Medulla oblongata (tissue), 1 donor: ENCODE measurements at regions not wholly inside any gene's neighbourhood (a gene's known extent, or its start where the extent isn't known, plus 50 kb on each side); places are given as distances from the start of the nearest gene placed in this dataset.

Experiments
- DNase-seq: peaks from one replicate; pipeline ENCODE4 v3.0.0-alpha.2; 2015; ENCODE audit errors: extremely low spot score

GRCh38 chr18:11553098-11553940 is 56.1 kb upstream of the SLC35G4 start:
- peak; percentile 71 for DNase-seq

DNA sequence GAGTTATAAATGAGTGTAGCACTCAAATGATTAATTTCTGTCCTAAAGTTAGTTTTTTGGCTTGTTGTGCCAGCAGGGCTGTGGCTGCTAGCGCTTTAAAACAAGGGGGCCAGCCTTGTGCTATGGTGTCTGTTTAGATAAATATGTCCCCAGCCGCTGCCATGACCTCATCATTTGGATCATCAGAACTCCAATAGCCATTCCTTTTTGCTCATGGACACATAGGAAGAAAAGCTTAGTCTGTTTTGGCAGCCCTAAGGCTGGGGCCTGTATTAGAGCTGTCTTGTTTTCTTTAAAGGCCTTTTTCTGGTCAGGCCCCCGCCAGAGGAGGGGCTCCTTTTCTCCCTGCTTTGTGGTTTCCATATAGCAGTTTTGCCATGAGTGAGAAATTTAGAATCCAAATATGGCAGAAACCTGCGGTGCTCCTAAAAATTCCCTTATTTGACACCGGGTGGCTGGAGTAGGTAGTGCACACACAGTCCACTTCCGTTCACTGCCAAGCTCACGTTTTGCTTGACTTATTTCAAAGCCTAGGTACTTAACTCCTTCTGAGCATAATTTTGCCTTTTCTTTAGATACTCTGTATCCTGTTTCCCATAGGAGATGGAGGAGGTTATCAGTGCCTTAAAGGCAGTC is 60.4 kb upstream of the SLC35G4 start:
- no peak for DNase-seq

- DNase-seq, result no peak
Measured at GRCh38 chr18:11548396-11548795, 61.0 kb upstream of the SLC35G4 start.

- DNase-seq, result no peak
Measured at GRCh38 chr18:11544060-11544633, 65.2 kb upstream of the SLC35G4 start.

- DNase-seq, result no peak
Measured at GRCh38 chr18:11541179-11541578, 68.2 kb upstream of the SLC35G4 start.

- no peak for DNase-seq
Measured at GRCh38 chr18:11533942-11534496, 75.4 kb upstream of the SLC35G4 start.

DNA sequence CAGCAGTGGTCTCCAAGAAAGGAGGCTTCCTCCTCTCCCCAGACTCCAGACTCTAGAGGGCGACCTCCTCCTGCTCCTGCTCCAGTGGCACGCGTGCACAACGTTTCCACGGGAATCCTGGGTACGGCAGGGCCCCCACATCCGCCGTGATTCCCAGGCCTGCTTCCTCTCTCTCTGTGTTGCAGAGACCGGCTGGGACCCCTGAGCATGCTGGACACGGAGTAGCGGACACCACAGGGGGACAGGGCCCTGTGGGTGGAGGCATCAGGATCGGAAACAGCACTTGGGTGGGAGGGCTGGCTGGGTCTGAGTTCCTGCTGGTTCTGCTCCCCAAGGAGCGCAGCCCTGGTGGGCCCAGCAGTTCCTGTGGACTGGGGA is 75.9 kb upstream of the SLC35G4 start:
- no peak for DNase-seq

DNA sequence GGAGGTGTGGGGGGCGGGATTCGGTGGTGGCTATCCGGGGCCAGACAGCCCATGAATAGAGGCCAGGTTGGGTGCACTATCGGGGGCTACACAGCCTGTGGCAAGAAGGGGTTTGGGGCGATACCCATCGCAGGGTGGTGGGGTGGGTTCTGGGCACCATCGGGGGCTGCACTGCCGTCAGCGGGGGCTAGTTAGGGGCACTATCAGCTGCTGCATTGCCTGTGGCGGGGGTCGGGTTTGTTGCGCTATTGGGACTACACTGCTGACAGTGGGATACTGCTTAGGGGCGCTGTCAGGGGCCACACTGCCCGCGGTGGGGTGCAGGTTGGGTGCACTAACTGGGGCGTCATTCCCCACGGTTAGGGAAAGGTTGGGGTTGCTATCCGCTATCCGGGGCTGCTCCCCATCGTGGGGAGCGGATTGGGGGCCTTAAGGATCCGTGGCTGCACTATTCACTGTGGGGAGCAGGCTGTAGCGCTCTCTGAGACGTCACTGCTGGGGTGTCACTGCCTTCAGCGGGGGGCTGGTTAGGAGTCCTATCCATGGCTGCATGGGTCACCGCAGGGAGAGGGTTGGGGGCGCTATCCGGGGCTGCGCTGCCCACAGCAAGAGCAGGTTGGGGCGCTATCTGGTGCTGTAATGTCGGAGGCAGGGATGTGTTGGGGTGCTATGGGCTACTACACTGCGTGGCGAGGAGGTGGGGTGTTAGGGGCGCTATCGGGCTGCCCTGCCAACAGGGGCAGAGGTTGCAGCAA is 76.5 kb upstream of the SLC35G4 start:
- no peak for DNase-seq

GRCh38 chr18:11529081-11529480 is 80.3 kb upstream of the SLC35G4 start:
- no peak for DNase-seq

DNA sequence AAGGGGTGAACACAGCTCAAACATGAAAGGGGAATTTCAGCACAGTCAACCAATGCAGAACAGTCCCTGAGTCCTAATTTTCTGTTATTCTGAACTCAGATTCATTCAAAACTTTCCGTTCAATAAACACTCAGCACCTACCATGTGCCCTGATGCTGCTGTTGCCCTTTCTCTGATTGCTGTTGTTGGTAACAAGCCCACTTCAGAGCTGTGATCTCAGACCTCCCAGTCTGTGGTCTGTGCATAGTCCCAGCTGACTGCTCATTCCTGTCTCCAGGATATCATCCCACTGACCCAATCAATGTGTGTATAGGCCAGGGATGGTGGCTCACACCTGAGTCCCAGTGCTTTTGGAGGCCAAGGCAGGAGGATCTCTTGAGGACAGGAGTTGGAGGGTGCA is 82.7 kb upstream of the SLC35G4 start:
- no peak for DNase-seq

- no peak for DNase-seq
Measured at GRCh38 chr18:11523804-11524203, 85.6 kb upstream of the SLC35G4 start.

- DNase-seq, result no peak
Measured at GRCh38 chr18:11522992-11523391, 86.4 kb upstream of the SLC35G4 start.

GRCh38 chr18:11521853-11522252 is 87.5 kb upstream of the SLC35G4 start:
- no peak for DNase-seq

DNA sequence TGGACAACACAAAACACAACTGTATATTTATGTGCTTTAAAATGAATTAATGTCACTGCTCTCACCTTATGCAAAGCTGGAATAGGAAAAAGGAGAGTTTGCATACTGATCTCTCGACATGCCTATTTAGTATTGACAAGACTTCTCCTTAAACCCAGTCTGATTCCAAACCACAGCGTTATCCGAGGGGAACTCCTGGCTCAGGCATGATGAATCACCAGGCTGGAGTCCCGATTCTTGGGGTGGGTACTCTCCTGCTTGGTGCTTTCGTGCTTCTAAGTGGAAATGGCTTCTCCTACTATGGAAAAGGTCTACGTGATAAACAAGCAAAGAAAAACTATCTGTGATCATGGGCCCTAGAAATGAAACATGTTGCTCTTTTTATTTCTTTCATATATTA is 88.9 kb upstream of the SLC35G4 start:
- no peak for DNase-seq

GRCh38 chr18:11518788-11519685 is 90.4 kb upstream of the SLC35G4 start:
- peak; percentile 50 for DNase-seq

DNA sequence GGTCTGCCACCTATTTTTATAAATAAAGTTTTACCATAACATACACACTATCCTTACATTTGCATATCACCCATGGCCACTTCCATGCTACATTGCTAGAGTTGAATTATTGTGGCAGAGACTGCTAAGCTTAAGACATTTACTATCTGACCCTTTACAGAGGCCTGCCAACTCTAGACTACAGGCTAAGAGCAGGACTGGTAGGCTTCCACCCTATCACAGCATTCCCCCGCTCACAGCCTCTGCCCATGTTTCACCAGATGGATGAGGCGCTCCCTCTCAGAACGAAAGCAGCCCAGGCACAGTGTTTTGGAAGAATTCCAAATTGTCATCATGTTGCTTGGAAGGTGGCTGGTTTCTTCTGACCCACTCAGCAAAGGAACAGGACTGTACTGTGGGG is 91.7 kb upstream of the SLC35G4 start:
- no peak for DNase-seq

GRCh38 chr18:11516751-11517503 is 92.5 kb upstream of the SLC35G4 start:
- no peak for DNase-seq

DNA sequence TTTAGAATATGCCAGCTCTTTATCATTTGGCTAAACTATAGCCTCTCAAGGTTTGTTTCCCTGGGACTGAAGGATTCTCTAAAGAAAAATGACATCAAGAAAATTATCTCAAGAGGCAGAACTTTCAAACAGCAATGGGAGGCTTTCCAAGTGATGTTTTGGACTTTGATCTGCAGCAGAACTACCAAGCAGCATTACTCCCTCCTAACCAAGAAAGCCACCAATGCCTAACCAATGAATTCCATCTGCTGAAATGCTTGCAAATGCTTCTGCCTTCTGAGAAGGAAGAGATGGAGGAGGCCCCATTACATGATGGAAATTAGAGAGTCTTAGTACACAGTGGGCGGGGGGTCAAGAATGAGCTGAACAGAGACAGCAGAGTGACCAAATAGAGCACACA is 95.1 kb upstream of the SLC35G4 start:
- no peak for DNase-seq

GRCh38 chr18:11512096-11513025 is 97.0 kb upstream of the SLC35G4 start:
- DNase-seq, result peak; percentile 23
